Lower leg skin (tissue), 4 donors: ENCODE measurements at regions not wholly inside any gene's neighbourhood (a gene's known extent, or its start where the extent isn't known, plus 50 kb on each side); places are given as distances from the start of the nearest gene placed in this dataset.

Experiments used
- DNase-seq, 2 donors: peaks; one replicate each; pipeline ENCODE4 v3.0.0-alpha.2; 2019; ENCODE audit warnings: low spot score in 2 of 2
- H3K4me3 ChIP-seq: fragments of 200-600 bp; sonication (generic); 2 replicates; pipeline ENCODE4 v1.5.1; 2017; ENCODE audit warnings: mild to moderate bottlenecking, low read depth; ENCODE audit not compliant: poor library complexity, severe bottlenecking
- POLR2A ChIP-seq, 2 donors: fragments of 450-650 bp; IDR thresholded peaks; one replicate each; pipeline ENCODE4 v1.6.1; 2016 to 2017; ENCODE audit warnings: antibody characterized with exemption in 2 of 2, mild to moderate bottlenecking in 1 of 2, moderate library complexity in 1 of 2
- WGBS, 2 donors: methylation state at CpG; one replicate each; pipeline ENCODE4 v1.1.5; 2018; 5-methylcytosine and 5-hydroxymethylcytosine counted together
- intact Hi-C: fragments of 100-400 bp; cut with DNase I; formaldehyde crosslinking; loops from one replicate; pipeline ENCODE4 v1.15.0; 2023; ENCODE audit warnings: low total_unique reads
- TF ChIP-seq, protein P1 (sequence below), 3 donors: fragments of 450-650 bp; IDR thresholded peaks; one replicate each; pipeline ENCODE4 v1.5.1; 2016; ENCODE audit warnings: antibody characterized with exemption in 3 of 3, mild to moderate bottlenecking in 3 of 3, moderate library complexity in 2 of 3

DNA sequence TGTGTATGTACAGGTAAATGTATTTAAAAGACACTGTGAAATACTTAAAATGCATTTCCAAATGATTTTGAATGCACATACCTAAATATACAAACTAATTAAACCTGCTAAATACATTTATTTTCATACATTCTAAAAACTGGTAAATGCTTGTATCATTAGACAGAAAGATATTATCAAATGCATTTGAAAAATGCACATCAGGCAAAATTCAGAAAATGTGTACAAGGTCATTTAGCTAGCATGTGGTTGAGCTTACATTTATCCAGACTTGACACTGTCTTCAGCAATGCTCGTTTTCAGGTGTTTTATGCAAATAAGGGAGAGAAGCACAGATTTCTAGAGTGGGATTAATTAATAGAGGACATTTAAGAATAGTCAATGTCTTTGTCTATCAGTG is 374.2 kb downstream of the SUCLG1 start:
- DNase-seq, result no peak
- 43 to 48% methylated on average over 1 of the region's 1 CpG for WGBS, 2 donors
- H3K4me3 ChIP-seq, result no peak overlapping the region
- intact Hi-C loops, result no loop called here
- TF ChIP-seq POLR2A (IDR thresholded peaks at IDR 0.05), result no peak
- TF ChIP-seq, protein P1, sequence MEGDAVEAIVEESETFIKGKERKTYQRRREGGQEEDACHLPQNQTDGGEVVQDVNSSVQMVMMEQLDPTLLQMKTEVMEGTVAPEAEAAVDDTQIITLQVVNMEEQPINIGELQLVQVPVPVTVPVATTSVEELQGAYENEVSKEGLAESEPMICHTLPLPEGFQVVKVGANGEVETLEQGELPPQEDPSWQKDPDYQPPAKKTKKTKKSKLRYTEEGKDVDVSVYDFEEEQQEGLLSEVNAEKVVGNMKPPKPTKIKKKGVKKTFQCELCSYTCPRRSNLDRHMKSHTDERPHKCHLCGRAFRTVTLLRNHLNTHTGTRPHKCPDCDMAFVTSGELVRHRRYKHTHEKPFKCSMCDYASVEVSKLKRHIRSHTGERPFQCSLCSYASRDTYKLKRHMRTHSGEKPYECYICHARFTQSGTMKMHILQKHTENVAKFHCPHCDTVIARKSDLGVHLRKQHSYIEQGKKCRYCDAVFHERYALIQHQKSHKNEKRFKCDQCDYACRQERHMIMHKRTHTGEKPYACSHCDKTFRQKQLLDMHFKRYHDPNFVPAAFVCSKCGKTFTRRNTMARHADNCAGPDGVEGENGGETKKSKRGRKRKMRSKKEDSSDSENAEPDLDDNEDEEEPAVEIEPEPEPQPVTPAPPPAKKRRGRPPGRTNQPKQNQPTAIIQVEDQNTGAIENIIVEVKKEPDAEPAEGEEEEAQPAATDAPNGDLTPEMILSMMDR (IDR thresholded peaks at IDR 0.05), result no peak

DNA sequence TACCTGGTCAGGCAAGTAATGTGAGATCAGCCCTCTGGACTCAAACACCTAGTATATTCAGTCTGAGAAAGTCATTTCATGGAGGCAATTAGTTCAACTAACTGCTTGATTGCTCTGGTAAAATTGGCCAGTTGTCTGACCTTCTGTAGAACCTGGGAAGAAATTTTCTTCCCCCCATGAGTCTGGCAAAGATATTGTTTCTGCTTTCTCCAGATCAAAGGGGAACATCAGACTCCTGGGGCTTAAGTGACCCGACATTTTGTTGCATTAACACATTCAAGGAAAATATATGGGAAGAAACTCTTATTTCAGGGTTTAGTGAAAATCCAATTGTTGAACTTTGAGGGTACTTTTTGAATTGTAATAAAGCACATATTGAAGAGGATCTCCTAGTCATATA is 375.1 kb downstream of the SUCLG1 start:
- WGBS, 2 donors, result 56 to 73% methylated on average over 1 of the region's 1 CpG
- intact Hi-C loops, result no loop called here
- TF ChIP-seq POLR2A (IDR thresholded peaks at IDR 0.05), result no peak
- TF ChIP-seq, protein P1 (IDR thresholded peaks at IDR 0.05), result no peak
- no peak for DNase-seq
- no peak overlapping the region for H3K4me3 ChIP-seq

DNA sequence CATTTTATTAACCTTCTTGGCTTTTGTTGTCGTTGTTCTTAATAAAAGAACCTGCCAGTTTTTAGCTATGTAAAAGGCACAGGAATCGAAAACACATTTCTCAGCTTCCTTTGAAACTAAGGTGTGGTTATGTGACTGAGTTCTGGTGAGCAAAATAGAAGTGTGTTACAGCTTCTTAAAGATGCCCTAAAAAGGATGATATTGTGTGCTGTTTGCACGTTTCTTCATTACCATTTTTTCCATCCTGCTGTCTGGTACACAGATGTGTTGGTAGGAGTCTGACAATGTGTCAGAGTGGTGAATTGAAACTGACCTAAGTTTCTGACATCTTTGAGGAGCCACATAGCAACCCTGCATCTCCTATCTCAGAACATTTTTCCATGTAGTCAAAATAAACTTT is 380.6 kb downstream of the SUCLG1 start:
- intact Hi-C loops, result no loop called here
- TF ChIP-seq POLR2A (IDR thresholded peaks at IDR 0.05), result no peak
- TF ChIP-seq, protein P1 (IDR thresholded peaks at IDR 0.05), result no peak
- WGBS, 2 donors, result 44 to 58% methylated on average over 3 of the region's 3 CpGs
- H3K4me3 ChIP-seq, result no peak overlapping the region
- DNase-seq, result no peak

DNA sequence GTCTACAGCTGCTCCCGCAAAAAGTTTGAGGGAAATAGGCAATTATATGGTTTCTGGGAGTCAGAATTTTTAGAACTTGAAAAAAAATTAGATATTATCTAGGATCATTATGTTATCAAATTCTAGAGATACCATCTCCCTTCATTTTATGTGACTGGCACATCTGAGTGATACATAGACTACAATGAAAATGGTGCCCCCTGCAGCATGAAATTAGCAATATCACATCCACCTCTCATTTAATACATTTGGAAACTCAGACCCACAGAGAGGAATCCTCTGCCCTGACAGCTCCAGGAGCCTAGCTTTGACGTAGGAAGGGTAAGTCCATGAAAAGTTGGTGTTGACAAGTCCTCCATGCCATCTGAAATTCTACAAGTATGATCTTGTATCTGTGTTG is 381.6 kb downstream of the SUCLG1 start:
- intact Hi-C loops, result no loop called here
- TF ChIP-seq POLR2A (IDR thresholded peaks at IDR 0.05), result no peak
- TF ChIP-seq, protein P1 (IDR thresholded peaks at IDR 0.05), result no peak
- H3K4me3 ChIP-seq, result no peak overlapping the region
- DNase-seq, result no peak
- 50 to 54% methylated on average over 2 of the region's 2 CpGs for WGBS, 2 donors

DNA sequence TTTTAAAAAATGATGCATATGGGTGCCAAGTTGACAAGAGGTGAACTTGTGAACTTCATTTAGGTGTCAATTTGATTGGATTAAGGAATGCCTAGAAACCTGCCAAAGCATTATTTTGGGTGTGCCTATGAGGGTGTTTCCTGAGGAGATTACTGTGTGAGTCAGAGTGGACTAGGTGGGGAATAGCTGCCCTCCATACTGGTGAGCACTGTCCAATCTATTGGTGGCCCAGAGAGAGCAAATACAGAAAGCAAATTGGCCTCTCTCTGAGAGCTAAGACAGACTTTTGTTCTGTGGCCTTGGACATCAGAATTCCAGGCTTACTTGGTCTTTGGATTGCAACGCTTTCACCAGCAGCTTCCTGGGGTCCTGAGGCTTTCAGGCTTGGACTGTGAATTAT is 388.0 kb downstream of the SUCLG1 start:
- 94 to 95% methylated on average over 1 of the region's 1 CpG for WGBS, 2 donors
- DNase-seq, result no peak
- intact Hi-C loops, result no loop called here
- TF ChIP-seq, protein P1 (IDR thresholded peaks at IDR 0.05), result no peak
- TF ChIP-seq POLR2A (IDR thresholded peaks at IDR 0.05), result no peak
- no peak overlapping the region for H3K4me3 ChIP-seq

DNA sequence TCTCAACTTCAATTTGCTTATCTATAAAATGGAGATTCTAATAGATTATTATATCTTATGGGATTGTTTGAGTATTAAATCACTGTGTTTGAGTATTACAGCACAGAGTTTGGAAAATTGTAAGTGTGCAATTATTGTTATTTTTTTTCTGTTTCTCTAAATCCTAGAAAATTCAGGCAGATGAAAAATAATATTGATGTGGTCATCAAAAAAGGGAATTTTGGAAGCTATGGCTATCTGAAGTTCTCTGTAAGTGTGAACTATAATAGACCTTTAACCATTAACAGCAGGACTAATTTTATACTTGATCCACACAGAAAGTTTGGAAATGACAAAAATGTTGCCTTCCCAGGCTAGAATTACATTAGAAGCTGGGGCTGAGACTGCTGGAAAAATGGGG is 393.2 kb downstream of the SUCLG1 start:
- intact Hi-C loops, result no loop called here
- no peak overlapping the region for H3K4me3 ChIP-seq
- TF ChIP-seq, protein P1 (IDR thresholded peaks at IDR 0.05), result no peak
- no peak for TF ChIP-seq POLR2A (IDR thresholded peaks at IDR 0.05)
- DNase-seq, result no peak
